HG02763 (cell line): ENCODE measurements at regions not wholly inside any gene's neighbourhood (a gene's known extent, or its start where the extent isn't known, plus 50 kb on each side); places are given as distances from the start of the nearest gene placed in this dataset.
"Not testable (repeated sequence)": the region's sequence is repeated elsewhere in the genome, so short reads cannot be mapped to it uniquely, and the experiment has no call there.

ENCODE experiments used
- ATAC-seq: cut with Tn5 transposase; IDR thresholded peaks from one replicate; pipeline ENCODE4 v1.9.1; 2021; ENCODE audit warnings: mild to moderate bottlenecking, moderate library complexity; ENCODE audit not compliant: unreplicated experiment

- ATAC-seq, result no peak
These were observed 260.8 kb downstream of the SH3BP4 start for GRCh38 chr2:235212501-235213158.

DNA sequence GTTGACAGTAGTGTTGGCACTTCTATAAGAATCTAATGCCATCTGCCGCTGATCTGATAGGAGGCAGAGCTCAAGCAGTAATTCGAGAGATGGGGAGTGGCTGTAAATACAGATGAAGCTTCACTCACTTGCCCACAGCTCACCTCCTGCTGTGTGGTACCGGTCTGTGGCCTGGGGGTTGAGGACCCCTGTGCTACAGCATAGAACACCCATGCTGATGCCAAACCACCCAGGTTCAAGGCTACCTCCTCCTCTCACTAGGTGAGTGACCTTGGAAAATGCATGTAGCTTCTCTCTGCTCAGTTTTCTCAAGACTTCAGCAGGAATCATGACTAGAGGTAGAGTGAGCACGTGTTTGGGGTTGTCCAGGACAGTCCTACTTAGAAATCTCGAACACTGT lies 263.4 kb downstream of the SH3BP4 start:
- no peak for ATAC-seq

- ATAC-seq, result no peak
These were observed 265.1 kb downstream of the SH3BP4 start for GRCh38 chr2:235216901-235217300.

DNA sequence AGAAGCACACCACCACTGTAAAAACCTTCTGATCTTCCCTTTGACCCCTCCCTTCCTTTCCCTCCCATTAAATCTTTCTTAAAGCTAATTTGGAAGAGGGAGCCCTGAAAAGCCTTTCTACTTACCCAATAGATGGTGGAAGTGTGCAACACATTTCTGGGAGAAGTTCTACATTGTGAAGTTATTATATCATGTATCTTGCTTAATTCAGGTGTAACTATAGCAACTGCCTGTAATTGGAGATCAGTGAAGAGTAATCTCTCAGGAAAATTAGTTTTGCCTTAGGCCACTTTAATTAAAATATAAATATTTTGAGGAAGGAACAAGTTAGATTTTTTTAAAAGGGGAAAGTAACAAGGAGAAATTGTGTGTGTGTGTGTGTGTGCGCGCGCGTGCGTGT lies 266.0 kb downstream of the SH3BP4 start:
- ATAC-seq, result no peak

GRCh38 chr2:235218486-235218907 lies 266.7 kb downstream of the SH3BP4 start:
- ATAC-seq, result no peak

DNA sequence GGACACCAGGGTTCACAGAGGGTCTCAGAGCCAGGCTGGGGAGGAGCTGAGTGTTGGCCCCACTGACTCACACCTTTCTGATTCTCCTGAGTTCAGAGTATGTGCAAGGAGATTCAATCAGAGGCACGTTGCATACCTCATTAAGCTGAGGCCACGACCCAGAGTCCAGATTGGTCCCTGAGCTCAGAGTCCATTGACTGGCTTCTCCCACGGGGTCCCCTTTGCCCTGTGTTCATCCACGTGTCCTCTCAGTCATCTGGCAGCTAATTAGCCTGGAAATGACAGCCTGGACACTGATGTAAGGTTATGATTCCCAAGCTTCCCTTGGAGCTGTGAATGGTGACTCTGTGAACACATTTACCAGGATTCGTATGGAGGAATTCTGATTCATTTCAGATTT lies 267.2 kb downstream of the SH3BP4 start:
- no peak for ATAC-seq

- ATAC-seq, result no peak
These were observed 268.5 kb downstream of the SH3BP4 start for GRCh38 chr2:235220331-235220730.

DNA sequence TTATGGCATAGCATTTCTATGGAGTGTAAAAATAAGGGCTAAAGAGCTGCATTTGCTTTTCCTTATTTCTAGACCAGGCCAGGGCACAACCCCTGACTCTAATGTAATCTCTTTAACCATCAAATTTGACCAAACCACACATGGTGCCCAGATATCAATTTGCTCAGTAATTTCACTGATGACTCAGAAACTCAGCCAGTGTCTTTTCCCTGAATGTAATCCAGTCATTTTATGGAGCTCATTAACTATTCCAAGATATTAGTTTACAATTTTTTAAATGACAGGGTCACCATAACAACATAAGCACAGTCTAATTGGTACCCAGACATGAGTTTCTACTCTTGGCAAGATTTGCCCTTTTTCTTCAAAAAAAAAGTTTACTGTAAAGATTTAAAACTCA lies 270.8 kb upstream of the AGAP1 start:
- no peak for ATAC-seq

GRCh38 chr2:235224410-235224809 lies 269.4 kb upstream of the AGAP1 start:
- no peak for ATAC-seq

GRCh38 chr2:235225261-235225660 lies 268.6 kb upstream of the AGAP1 start:
- no peak for ATAC-seq

- no peak for ATAC-seq
These were observed 266.3 kb upstream of the AGAP1 start for GRCh38 chr2:235227590-235227989.

DNA sequence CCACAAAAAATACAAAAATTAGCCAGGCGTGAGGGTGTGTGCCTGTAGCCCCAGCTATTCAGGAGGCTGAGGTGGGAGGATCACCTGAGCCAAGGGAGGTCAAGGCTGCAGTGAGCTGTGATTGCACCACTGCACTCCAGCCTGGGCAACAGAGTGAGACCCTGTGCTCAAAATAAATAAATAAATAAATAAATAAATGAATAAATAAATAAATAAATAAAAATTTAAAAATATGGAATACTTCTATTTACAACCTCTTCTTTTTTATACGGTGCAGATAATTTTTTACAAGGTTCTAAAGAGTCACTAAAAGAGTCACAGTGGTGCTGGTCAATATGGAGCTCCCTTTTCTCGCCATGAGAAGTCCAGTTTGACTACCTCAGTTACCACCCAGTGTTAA lies 265.4 kb upstream of the AGAP1 start:
- ATAC-seq, result not testable (repeated sequence)

DNA sequence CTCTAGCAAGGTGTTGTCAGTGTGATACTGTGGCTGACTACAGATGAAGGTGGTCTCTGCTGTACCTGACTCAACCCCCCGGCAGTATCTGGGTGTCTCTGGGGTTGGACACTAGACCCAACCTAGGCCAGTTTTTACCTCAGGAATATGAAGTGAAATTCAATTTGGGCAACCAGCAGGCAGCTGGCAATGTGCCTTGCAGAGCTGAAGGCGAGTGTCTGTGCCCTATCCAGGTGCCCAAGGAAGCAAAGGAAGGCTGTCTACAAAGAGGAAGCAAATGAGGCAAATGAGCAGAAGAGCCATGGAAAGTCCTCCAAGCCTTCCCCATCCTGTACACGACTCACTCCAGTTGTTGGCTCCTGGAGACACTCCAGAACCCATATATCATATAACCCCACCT lies 264.6 kb upstream of the AGAP1 start:
- ATAC-seq, result no peak

DNA sequence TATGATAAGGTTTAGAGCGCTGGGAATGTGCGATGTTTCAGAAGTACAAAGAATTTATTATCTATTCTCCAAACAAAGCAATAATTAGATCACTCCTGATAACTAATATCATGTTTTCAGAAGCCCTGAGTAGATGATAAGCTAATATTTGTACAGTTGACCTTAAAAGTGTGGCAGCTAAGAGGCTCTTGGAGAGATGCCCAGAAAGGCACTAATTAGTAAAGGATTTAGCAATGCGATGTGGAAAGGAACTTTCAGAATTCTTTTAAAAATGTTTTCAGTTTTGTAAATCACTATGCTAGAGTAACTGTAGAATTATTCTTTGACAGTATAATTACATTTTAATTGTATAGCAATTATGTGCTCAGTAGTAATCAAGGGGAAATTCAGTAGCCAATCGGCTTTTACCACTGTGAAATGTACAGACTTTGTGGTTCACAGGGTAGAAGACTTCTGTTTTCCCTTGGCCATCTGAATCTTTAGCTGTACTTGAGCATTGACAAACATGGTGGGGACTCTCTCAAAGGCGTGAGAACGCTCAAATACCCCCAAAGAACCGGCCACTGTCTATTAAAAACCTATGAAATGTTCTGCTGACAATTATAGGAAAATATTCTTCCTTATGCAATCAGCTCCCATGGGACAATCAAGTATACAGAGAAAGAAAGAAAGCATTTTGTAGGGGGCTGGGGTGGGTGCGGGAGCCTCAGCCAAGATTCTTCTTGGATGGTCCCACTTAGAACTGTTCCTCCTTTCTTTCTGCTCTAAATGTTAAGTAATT lies 262.8 kb upstream of the AGAP1 start:
- no peak for ATAC-seq

DNA sequence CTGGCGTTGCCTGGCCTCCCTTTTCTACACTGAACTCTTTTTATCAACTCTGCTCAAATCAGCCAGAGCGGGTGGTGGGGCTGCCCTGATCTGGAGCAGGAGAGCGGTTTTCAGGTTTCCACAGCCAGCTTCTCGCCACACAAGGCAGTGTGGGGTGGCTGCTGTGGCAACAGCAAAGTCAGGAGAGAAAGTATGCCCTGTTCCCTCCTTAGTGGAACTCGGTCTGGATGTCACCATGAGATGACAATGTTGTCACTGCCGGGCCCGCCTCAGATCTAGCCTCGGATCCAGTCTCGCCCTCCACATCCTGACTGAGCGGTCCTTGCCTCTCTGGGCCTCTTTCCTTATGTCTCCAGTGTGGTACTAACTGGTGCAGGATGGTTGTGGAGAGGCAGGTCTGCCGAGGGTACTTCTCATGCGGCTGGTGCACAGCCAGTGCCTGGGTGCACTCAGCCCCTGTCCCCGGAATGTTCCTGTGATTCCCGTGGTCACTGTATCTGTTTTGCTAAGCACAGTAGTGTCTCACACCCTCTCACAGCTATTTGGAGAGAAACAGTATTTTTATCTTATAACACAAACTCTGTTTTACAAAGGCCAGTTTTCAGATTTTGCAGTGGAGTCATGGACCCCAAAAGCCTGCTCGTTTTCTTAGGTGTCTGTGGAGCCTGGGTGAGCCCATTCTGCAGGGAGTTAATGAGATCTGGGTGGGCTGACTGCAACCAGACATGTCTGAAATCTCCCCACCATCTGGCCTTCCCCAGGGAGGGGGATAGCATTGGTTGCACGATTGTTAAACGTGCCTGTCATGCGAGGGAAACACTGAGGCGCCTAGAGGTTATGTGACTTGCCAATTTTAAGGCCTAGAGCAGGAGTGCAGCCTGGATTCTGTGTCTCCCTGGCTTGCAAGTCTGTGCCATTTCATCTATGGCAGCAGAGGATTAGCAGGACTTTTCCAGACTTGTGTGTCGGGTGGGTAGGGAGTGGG lies 261.1 kb upstream of the AGAP1 start:
- ATAC-seq, result no peak

DNA sequence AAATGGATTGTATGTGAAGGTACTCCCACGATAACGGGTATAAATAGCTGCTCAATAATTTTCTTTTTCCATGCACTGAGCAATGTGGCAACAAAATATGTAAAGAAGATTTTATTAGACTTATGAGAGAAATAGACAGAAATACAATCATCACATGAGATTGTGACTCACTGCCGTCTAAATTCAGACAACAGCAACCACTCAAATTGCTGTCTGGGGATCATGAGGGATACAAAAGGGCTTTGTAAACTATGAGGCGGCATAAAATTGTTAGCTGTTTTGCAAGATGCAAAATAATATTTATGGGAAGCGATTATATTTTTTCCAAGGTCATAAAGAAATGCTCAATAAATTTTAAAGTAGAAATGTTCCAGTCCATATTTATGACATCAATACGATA lies 259.1 kb upstream of the AGAP1 start:
- ATAC-seq, result no peak

DNA sequence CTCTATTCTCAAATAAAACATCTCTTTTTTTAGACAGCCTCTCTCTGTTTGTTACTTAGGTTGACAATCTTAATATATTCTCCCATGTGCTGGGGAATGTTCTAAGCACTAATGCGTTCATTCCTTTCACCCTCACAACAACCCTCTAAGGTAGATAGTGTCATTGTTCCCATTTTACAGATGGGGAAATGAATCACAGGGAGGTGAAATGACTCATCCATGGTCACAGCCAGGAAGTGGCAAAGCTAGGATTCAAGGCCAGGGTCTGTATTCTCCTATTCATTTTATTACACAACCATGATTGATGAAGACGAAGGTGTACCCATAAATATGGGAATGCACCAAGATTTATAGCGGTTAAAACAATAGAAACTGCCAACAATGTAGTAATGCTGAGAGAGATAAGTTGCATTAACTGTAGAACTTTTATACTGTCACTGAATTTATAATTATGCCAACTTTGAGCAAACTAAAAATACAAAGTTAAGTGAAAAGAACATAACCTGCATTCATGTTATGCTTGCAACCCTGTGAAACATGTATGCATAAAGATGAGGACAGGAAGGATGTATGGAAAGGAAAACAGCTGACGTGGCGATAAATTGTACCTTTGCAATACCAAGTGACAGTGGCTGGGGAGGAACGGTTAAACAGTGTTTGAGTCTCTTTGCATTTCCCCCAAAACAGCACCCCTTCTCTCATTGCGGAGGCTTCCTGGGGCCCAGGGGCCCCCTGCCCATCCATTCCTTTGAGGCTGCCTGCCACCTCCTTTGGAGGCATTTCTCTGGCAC lies 257.7 kb upstream of the AGAP1 start:
- no peak for ATAC-seq

- no peak for ATAC-seq
These were observed 255.3 kb upstream of the AGAP1 start for GRCh38 chr2:235238537-235238936.

- no peak for ATAC-seq
These were observed 253.3 kb upstream of the AGAP1 start for GRCh38 chr2:235240574-235240973.
